ENCODE measurements at regions not wholly inside any gene's neighbourhood (a gene's known extent, or its start where the extent isn't known, plus 50 kb on each side); places are given as distances from the start of the nearest gene placed in this dataset.

DNA sequence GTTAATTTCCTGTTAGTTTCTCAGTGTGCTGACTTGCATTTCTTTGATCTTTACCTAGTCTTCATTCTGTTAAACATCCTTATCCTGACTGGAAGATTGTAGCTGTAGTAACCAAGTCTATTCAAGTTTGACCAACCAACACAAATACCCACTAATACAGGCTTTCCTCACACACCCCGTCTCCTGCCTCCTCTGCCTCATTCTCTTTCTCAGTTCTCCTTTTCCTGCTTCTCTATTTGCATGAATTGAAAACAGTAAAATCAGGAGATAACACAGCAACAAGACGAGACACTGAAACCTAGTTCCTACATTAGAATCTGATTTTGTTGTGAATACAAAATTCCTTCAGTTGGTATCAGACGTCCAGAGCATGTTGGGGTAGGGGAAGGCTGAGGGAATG is 116.9 kb upstream of the ARPP21 start:
- in situ Hi-C loops (cut with HindIII; ENCODE audit: low pct_ligation_motif_present, low sequenced_read_pairs) = no loop called here

GRCh38 chr3:35523074-35523473 is 116.3 kb upstream of the ARPP21 start:
- Histone ChIP-seq H3K36me3 (replicated peaks) (no peaks in the 10 kb centered on the region), H3K27ac (peak overlapping the region; percentile 43), H3K27me3 (replicated peaks) (no peaks in the 10 kb centered on the region), H3K4me3 (ENCODE audit: low read depth, low read length) (no peak overlapping the region)
- TF ChIP-seq, protein P1, sequence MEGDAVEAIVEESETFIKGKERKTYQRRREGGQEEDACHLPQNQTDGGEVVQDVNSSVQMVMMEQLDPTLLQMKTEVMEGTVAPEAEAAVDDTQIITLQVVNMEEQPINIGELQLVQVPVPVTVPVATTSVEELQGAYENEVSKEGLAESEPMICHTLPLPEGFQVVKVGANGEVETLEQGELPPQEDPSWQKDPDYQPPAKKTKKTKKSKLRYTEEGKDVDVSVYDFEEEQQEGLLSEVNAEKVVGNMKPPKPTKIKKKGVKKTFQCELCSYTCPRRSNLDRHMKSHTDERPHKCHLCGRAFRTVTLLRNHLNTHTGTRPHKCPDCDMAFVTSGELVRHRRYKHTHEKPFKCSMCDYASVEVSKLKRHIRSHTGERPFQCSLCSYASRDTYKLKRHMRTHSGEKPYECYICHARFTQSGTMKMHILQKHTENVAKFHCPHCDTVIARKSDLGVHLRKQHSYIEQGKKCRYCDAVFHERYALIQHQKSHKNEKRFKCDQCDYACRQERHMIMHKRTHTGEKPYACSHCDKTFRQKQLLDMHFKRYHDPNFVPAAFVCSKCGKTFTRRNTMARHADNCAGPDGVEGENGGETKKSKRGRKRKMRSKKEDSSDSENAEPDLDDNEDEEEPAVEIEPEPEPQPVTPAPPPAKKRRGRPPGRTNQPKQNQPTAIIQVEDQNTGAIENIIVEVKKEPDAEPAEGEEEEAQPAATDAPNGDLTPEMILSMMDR (IDR thresholded peaks at IDR 0.05; ENCODE audit: low read depth, low read length, missing control alignments) = no peak
- DNase-seq = no peak
- in situ Hi-C loops (cut with HindIII; ENCODE audit: low pct_ligation_motif_present, low sequenced_read_pairs) = no loop called here

More for the DNA sequence above, 116.9 kb upstream of the ARPP21 start:
- Histone ChIP-seq H3K36me3 (replicated peaks) (no peaks in the 10 kb centered on the region), H3K4me3 (ENCODE audit: low read depth, low read length) (no peak overlapping the region), H3K27me3 (replicated peaks) (no peaks in the 10 kb centered on the region), H3K27ac (no peak overlapping the region)
- TF ChIP-seq, protein P1 (IDR thresholded peaks at IDR 0.05; ENCODE audit: low read depth, low read length, missing control alignments) = no peak
- no peak for DNase-seq

- Histone ChIP-seq H3K36me3 (replicated peaks) (no peaks in the 10 kb centered on the region), H3K27me3 (replicated peaks) (no peaks in the 10 kb centered on the region), H3K27ac (peak overlapping the region; percentile 43), H3K4me3 (ENCODE audit: low read depth, low read length) (no peak overlapping the region)
- TF ChIP-seq, protein P1 (IDR thresholded peaks at IDR 0.05; ENCODE audit: low read depth, low read length, missing control alignments) = no peak
- in situ Hi-C loops (cut with HindIII; ENCODE audit: low pct_ligation_motif_present, low sequenced_read_pairs) = no loop called here
- DNase-seq = peak; percentile 43
Measured at GRCh38 chr3:35523838-35524237, 115.5 kb upstream of the ARPP21 start.

DNA sequence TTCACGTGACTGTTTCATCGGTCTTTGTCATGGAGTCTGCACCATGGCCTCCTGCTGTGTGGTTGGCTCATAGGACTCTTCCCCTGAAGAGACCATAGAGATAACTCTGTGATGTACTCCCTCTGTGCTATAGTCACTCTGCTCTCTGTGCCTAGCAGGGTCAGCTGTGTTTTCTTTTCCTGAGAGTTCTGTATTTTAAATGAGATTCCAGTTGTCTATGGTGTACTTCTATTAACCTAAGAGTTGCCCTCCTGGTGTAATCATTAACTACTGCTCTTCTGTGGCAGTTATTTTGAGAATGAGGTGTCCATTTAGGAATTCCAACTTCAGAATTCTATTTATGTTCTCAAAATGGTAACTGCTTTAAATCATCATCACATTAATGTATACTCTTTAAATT is 114.5 kb upstream of the ARPP21 start:
- Histone ChIP-seq H3K4me3 (ENCODE audit: low read depth, low read length) (no peak overlapping the region), H3K36me3 (replicated peaks) (no peaks in the 10 kb centered on the region), H3K27me3 (replicated peaks) (no peaks in the 10 kb centered on the region), H3K27ac (peak overlapping the region; percentile 42)
- peak; percentile 29 for DNase-seq
- TF ChIP-seq, protein P1 (IDR thresholded peaks at IDR 0.05; ENCODE audit: low read depth, low read length, missing control alignments) = no peak
- in situ Hi-C loops (cut with HindIII; ENCODE audit: low pct_ligation_motif_present, low sequenced_read_pairs) = no loop called here

DNA sequence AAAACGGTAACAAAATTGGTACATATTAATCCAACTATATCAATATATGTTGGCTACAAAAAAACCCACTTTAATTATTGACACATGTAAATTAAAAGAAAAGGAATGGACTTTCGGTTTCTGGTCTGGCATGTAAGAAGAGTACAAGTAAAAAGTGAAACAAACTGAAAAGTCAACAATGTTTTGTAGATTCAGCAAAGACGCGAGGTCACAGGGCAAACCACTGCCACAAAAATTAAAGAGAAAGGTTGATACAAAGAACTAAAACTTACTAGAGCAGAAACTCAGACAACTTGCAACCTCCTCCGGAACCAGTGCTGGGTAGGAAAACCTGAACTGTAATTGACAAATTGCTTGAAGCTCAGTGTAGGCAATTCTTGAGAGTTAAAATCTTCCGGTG is 110.6 kb upstream of the ARPP21 start:
- Histone ChIP-seq H3K27me3 (replicated peaks) (no peaks in the 10 kb centered on the region), H3K27ac (no peak overlapping the region), H3K4me3 (ENCODE audit: low read depth, low read length) (no peak overlapping the region), H3K36me3 (replicated peaks) (no peaks in the 10 kb centered on the region)
- TF ChIP-seq, protein P1 (IDR thresholded peaks at IDR 0.05; ENCODE audit: low read depth, low read length, missing control alignments) = no peak
- in situ Hi-C loops (cut with HindIII; ENCODE audit: low pct_ligation_motif_present, low sequenced_read_pairs) = no loop called here
- DNase-seq = peak; percentile 12

GRCh38 chr3:35529337-35529736 is 110.0 kb upstream of the ARPP21 start:
- Histone ChIP-seq H3K4me3 (ENCODE audit: low read depth, low read length) (no peak overlapping the region), H3K27ac (no peak overlapping the region), H3K27me3 (replicated peaks) (no peaks in the 10 kb centered on the region), H3K36me3 (replicated peaks) (no peaks in the 10 kb centered on the region)
- no peak for DNase-seq
- TF ChIP-seq, protein P1 (IDR thresholded peaks at IDR 0.05; ENCODE audit: low read depth, low read length, missing control alignments) = no peak
- in situ Hi-C loops (cut with HindIII; ENCODE audit: low pct_ligation_motif_present, low sequenced_read_pairs) = no loop called here

Measured in brain microvascular endothelial cell (primary cell).